Ammon's horn (tissue), 1 donor: ENCODE measurements at regions not wholly inside any gene's neighbourhood (a gene's known extent, or its start where the extent isn't known, plus 50 kb on each side); places are given as distances from the start of the nearest gene placed in this dataset.
"Not testable (repeated sequence)": the region's sequence is repeated elsewhere in the genome, so short reads cannot be mapped to it uniquely, and the experiment has no call there.

Experiments
- DNase-seq: peaks from one replicate; pipeline ENCODE4 v3.0.0-alpha.2; 2016; ENCODE audit warnings: low spot score

GRCh38 chr13:80550971-80551441 is 210.1 kb upstream of the SPRY2 start:
- DNase-seq = no peak

- DNase-seq = no peak
These were observed 208.0 kb upstream of the SPRY2 start for GRCh38 chr13:80548915-80549314.

- DNase-seq = no peak
These were observed 207.2 kb upstream of the SPRY2 start for GRCh38 chr13:80547885-80548825.

- DNase-seq = no peak
These were observed 206.4 kb upstream of the SPRY2 start for GRCh38 chr13:80547341-80547740.

GRCh38 chr13:80533175-80533574 is 192.2 kb upstream of the SPRY2 start:
- no peak for DNase-seq

- no peak for DNase-seq
These were observed 190.0 kb upstream of the SPRY2 start for GRCh38 chr13:80530902-80531301.

- no peak for DNase-seq
These were observed 189.3 kb upstream of the SPRY2 start for GRCh38 chr13:80530191-80530590.

- no peak for DNase-seq
These were observed 188.8 kb upstream of the SPRY2 start for GRCh38 chr13:80529734-80530133.

- DNase-seq = no peak
These were observed 187.8 kb upstream of the SPRY2 start for GRCh38 chr13:80528733-80529132.

GRCh38 chr13:80527400-80527799 is 186.5 kb upstream of the SPRY2 start:
- no peak for DNase-seq

- DNase-seq = no peak
These were observed 183.7 kb upstream of the SPRY2 start for GRCh38 chr13:80524447-80525215.

- DNase-seq = no peak
These were observed 182.2 kb upstream of the SPRY2 start for GRCh38 chr13:80523134-80523533.

- not testable (repeated sequence) for DNase-seq
These were observed 181.5 kb upstream of the SPRY2 start for GRCh38 chr13:80522463-80522862.

- no peak for DNase-seq
These were observed 176.0 kb upstream of the SPRY2 start for GRCh38 chr13:80516818-80517348.

- DNase-seq = no peak
These were observed 174.4 kb upstream of the SPRY2 start for GRCh38 chr13:80515296-80515695.

- no peak for DNase-seq
These were observed 172.3 kb upstream of the SPRY2 start for GRCh38 chr13:80513196-80513595.

- DNase-seq = no peak
These were observed 169.8 kb upstream of the SPRY2 start for GRCh38 chr13:80510686-80511085.

GRCh38 chr13:80509264-80509663 is 168.3 kb upstream of the SPRY2 start:
- DNase-seq = no peak

GRCh38 chr13:80508031-80508430 is 167.1 kb upstream of the SPRY2 start:
- no peak for DNase-seq

GRCh38 chr13:80504453-80504852 is 163.5 kb upstream of the SPRY2 start:
- no peak for DNase-seq

GRCh38 chr13:80502359-80502758 is 161.4 kb upstream of the SPRY2 start:
- no peak for DNase-seq

- DNase-seq = no peak
These were observed 160.6 kb upstream of the SPRY2 start for GRCh38 chr13:80501556-80501955.
